HEK293 (cell line): ENCODE measurements at regions not wholly inside any gene's neighbourhood (a gene's known extent, or its start where the extent isn't known, plus 50 kb on each side); places are given as distances from the start of the nearest gene placed in this dataset.

Experiments used
- CTCF ChIP-seq: fragments of 450-650 bp; formaldehyde crosslinking; IDR thresholded peaks from 2 replicates; pipeline ENCODE4 v1.5.1; 2016; ENCODE audit warnings: missing biosample characterization, missing genetic modification characterization
- HOXA7 ChIP-seq: sonication (generic); formaldehyde crosslinking; IDR thresholded peaks from 2 replicates; pipeline ENCODE4 v1.8.1; 2022; ENCODE audit warnings: missing genetic modification reagents, borderline replicate concordance
- REST ChIP-seq: fragments of 450-650 bp; formaldehyde crosslinking; IDR thresholded peaks from 2 replicates; pipeline ENCODE4 v1.5.1; 2016; ENCODE audit warnings: missing biosample characterization, missing genetic modification characterization
- TSHZ1 ChIP-seq: fragments of 450-650 bp; formaldehyde crosslinking; IDR thresholded peaks from 2 replicates; pipeline ENCODE4 v1.5.1; 2016; ENCODE audit warnings: missing biosample characterization, missing genetic modification characterization, borderline replicate concordance
- ZBTB49 ChIP-seq: fragments of 450-650 bp; formaldehyde crosslinking; IDR thresholded peaks from 2 replicates; pipeline ENCODE4 v1.5.1; 2016; ENCODE audit warnings: missing biosample characterization, missing genetic modification characterization, low read depth
- ZNF114 ChIP-seq: fragments of 450-650 bp; formaldehyde crosslinking; IDR thresholded peaks from 2 replicates; pipeline ENCODE4 v1.5.0; 2017; ENCODE audit warnings: missing biosample characterization, missing genetic modification characterization
- ZNF350 ChIP-seq: fragments of 450-650 bp; formaldehyde crosslinking; IDR thresholded peaks from 2 replicates; pipeline ENCODE4 v1.5.0; 2017; ENCODE audit warnings: missing biosample characterization, mild to moderate bottlenecking, missing genetic modification characterization
- ZNF585B ChIP-seq: fragments of 450-650 bp; formaldehyde crosslinking; IDR thresholded peaks from 2 replicates; pipeline ENCODE4 v1.5.1; 2016; ENCODE audit warnings: missing biosample characterization, missing genetic modification characterization
- ZSCAN30 ChIP-seq: fragments of 450-650 bp; IDR thresholded peaks from 2 replicates; pipeline ENCODE4 v1.5.1; 2018; ENCODE audit warnings: missing biosample characterization, mild to moderate bottlenecking, missing genetic modification characterization, moderate library complexity

- TF ChIP-seq ZNF585B (tag by site-specific recombination) (no peak), HOXA7 (CRISPR knock-in tag) (no peak), REST (tag by site-specific recombination) (no peak), ZBTB49 (no peak), TSHZ1 (tag by site-specific recombination) (no peak), ZSCAN30 (tag by site-specific recombination) (peak; percentile 67; the same call in 1 of the 2 replicates), CTCF (peak; percentile 83), ZNF350 (tag by site-specific recombination) (no peak), ZNF114 (tag by site-specific recombination) (no peak)
Observed at GRCh38 chr6:111997078-111997852, 56.6 kb upstream of the CCN6 start.
